A549 (cell line): ENCODE measurements at regions not wholly inside any gene's neighbourhood (a gene's known extent, or its start where the extent isn't known, plus 50 kb on each side); places are given as distances from the start of the nearest gene placed in this dataset.
"Not testable (repeated sequence)": the region's sequence is repeated elsewhere in the genome, so short reads cannot be mapped to it uniquely, and the experiment has no call there.

Experiments
- ATAC-seq, 2 experiments: fragments of 200-7000 bp in 1 of 2; fragments of >200 bp in 1 of 2; cut with Nextera tagmentation in 1 of 2; cut with Tn5 transposase in 1 of 2; 3 replicates each; pipeline versions ENCODE4 v1.8.0 to v1.9.1; 2018 to 2020; ENCODE audit warnings: mild to moderate bottlenecking in 1 of 2, moderate library complexity in 1 of 2
- CTCF ChIA-PET: fragments of 300-600 bp; sonication (Branson Sonifier 250); formaldehyde crosslinking; extraction: SDS; loops from one replicate; lab custom pipeline; 2021; ENCODE audit warnings: antibody characterized with exemption, inconsistent platforms; lab: Yijun Ruan, JAX
- POLR2A ChIA-PET: fragments of 350-600 bp; formaldehyde crosslinking; extraction: SDS; loops from one replicate; lab custom pipeline; 2021; ENCODE audit warnings: antibody characterized with exemption, inconsistent platforms; lab: Yijun Ruan, JAX
- DNase-seq, 2 experiments: peaks; one replicate each; pipeline versions ENCODE4 v3.0.0 to v3.0.0-alpha.2; 2011 to 2016; ENCODE audit warnings: low read depth in 1 of 2, low spot score in 1 of 2
- FAIRE-seq: peaks from 2 replicates; lab custom pipeline; 2011; peaks lifted over from hg19 to GRCh38; lab: Jason Lieb, UNC
- H3K27ac ChIP-seq, 2 experiments: fragments of >200 bp; sonication (Bioruptor Twin); formaldehyde crosslinking; 3 replicates each; pipeline ENCODE4 v1.5.1; 2016 to 2017
- H3K4me1 ChIP-seq: fragments of >200 bp; sonication (Bioruptor Twin); formaldehyde crosslinking; 3 replicates; pipeline ENCODE4 v1.6.1; 2016
- H3K4me2 ChIP-seq: fragments of >200 bp; sonication (Bioruptor Twin); formaldehyde crosslinking; 3 replicates; pipeline ENCODE4 v1.6.1; 2016
- H3K4me3 ChIP-seq: fragments of >200 bp; sonication (Bioruptor Twin); formaldehyde crosslinking; 3 replicates; pipeline ENCODE4 v1.5.1; 2016
- H3K9me3 ChIP-seq: fragments of >200 bp; sonication (Bioruptor Twin); formaldehyde crosslinking; 3 replicates; pipeline ENCODE4 v1.6.1; 2016
- BHLHE40 ChIP-seq: IDR thresholded peaks from 2 replicates; pipeline ENCODE4 v1.6.1; 2012; ENCODE audit warnings: low read depth, low read length, inconsistent platforms
- FOSL2 ChIP-seq, 2 experiments: fragments of 450-650 bp in 1 of 2; fragments of >200 bp in 1 of 2; sonication (Bioruptor Twin) in 1 of 2; formaldehyde crosslinking; IDR thresholded peaks; 2 replicates each; pipeline versions ENCODE4 v1.5.0 to v1.6.1; 2016 to 2020; ENCODE audit warnings: mild to moderate bottlenecking in 1 of 2, moderate library complexity in 1 of 2
- FOXS1 ChIP-seq: fragments of 250-450 bp; sonication (Bioruptor Pico); IDR thresholded peaks from 2 replicates; pipeline ENCODE4 v1.5.0; 2020; ENCODE audit warnings: mild to moderate bottlenecking, moderate library complexity
- GATA3 ChIP-seq: IDR thresholded peaks from 2 replicates; pipeline ENCODE4 v1.6.1; 2012; ENCODE audit warnings: borderline replicate concordance
- HOXB13 ChIP-seq: fragments of 250-450 bp; sonication (Bioruptor Pico); IDR thresholded peaks from 2 replicates; pipeline ENCODE4 v1.5.0; 2020; ENCODE audit warnings: low read depth, mild to moderate bottlenecking, moderate library complexity
- JUN ChIP-seq, 2 experiments: fragments of >200 bp; sonication (Bioruptor Twin); formaldehyde crosslinking; IDR thresholded peaks; 2 replicates in 1 of 2; 3 replicates in 1 of 2; pipeline ENCODE4 v1.6.1; 2016 to 2017
- KDM1A ChIP-seq: fragments of 200-600 bp; sonication (generic); IDR thresholded peaks from 2 replicates; pipeline ENCODE4 v1.6.1; 2016; ENCODE audit warnings: low read depth, mild to moderate bottlenecking
- MAX ChIP-seq: IDR thresholded peaks from 2 replicates; pipeline ENCODE4 v1.6.1; 2012
- NFE2L2 ChIP-seq: fragments of 150-350 bp; conservative IDR thresholded peaks from 2 replicates; pipeline ENCODE4 v1.6.1; 2014; ENCODE audit warnings: low read length
- NR3C1 ChIP-seq: fragments of >200 bp; sonication (Bioruptor Twin); formaldehyde crosslinking; IDR thresholded peaks from 3 replicates; pipeline ENCODE4 v1.6.1; 2017
- PBX3 ChIP-seq: IDR thresholded peaks from 2 replicates; pipeline ENCODE4 v1.6.1; 2012
- RAD21 ChIP-seq, 2 experiments: fragments of >200 bp in 1 of 2; sonication (Bioruptor Twin) in 1 of 2; formaldehyde crosslinking in 1 of 2; IDR thresholded peaks in 1 of 2; conservative IDR thresholded peaks in 1 of 2; 2 replicates in 1 of 2; 3 replicates in 1 of 2; pipeline ENCODE4 v1.6.1; 2012 to 2018; ENCODE audit warnings: inconsistent platforms in 1 of 2
- RCOR1 ChIP-seq: fragments of 150-350 bp; IDR thresholded peaks from 2 replicates; pipeline ENCODE4 v1.6.1; 2014; ENCODE audit warnings: antibody characterized with exemption, low read length, low read depth
- SMC3 ChIP-seq: fragments of >200 bp; sonication (Bioruptor Twin); formaldehyde crosslinking; IDR thresholded peaks from 3 replicates; pipeline ENCODE4 v1.6.1; 2018; ENCODE audit warnings: inconsistent platforms
- SREBF2 ChIP-seq: fragments of 450-650 bp; IDR thresholded peaks from 2 replicates; pipeline ENCODE4 v1.6.1; 2014; ENCODE audit warnings: mild to moderate bottlenecking, moderate library complexity
- TP53 ChIP-seq: fragments of 250-450 bp; sonication (Bioruptor Pico); IDR thresholded peaks from 2 replicates; pipeline ENCODE4 v1.5.0; 2021; ENCODE audit warnings: mild to moderate bottlenecking, moderate library complexity
- ZNF302 ChIP-seq: fragments of 250-450 bp; sonication (Bioruptor Pico); IDR thresholded peaks from 2 replicates; pipeline ENCODE4 v1.9.0; 2021; ENCODE audit warnings: inconsistent platforms, mild to moderate bottlenecking, moderate library complexity
- WGBS: methylation state at CpG from one replicate; pipeline ENCODE4 v1.1.6; 2017; ENCODE audit errors: missing lambda C conversion rate; 5-methylcytosine and 5-hydroxymethylcytosine counted together
- TF ChIP-seq, protein P1 (sequence below): fragments of >200 bp; sonication (Bioruptor Twin); formaldehyde crosslinking; IDR thresholded peaks from 3 replicates; pipeline ENCODE4 v1.6.1; 2016

DNA sequence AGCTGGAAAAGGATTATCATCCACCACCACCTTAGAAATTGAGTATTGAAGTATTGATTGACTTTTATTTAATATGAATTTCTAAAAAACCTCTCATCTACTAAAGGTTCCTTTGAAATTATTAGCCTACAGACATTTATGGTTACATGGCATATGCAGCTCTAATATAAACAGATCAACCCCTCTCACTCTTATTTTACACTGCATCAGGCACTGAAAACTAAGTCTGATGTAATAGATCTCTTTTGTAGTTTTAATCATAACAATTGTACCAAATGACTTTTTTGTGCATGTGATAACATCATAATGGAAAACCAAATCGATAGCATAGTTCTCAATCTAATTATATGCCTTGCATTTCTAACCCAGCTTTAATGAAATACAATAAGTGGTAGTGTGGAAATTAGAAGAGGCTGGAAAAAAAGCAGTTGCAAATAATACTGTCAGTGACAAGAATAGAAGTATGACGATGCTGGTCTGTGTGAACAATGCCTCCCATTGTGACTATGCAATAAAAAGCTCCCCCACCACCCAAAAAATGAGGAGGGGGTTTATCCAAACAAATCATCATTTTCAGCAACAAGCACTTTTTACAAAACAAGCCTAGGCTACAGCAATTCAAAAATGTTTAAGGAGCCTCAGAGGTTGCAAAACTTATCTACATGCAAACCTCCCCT is 426.5 kb upstream of the NFIA start:
- no peak for ATAC-seq
- TF ChIP-seq SREBF2 (no peak), GATA3 (no peak), FOXS1 (CRISPR knock-in tag) (no peak), PBX3 (no peak), FOSL2 (IDR thresholded peaks at IDR 0.05) (no peak), FOSL2 (CRISPR knock-in tag; IDR thresholded peaks at IDR 0.05) (no peak), HOXB13 (no peak), NR3C1 (no peak), TP53 (CRISPR knock-in tag) (no peak)
- no peaks in the 10 kb centered on the region for H3K9me3 ChIP-seq
- ChIA-PET POLR2A (no interaction called here), CTCF (no interaction called here)
- no peak overlapping the region for H3K4me3 ChIP-seq
- H3K4me1 ChIP-seq: no peaks in the 10 kb centered on the region
- H3K27ac ChIP-seq: no peak overlapping the region
- FAIRE-seq: no peak
- H3K4me2 ChIP-seq: no peak overlapping the region
- DNase-seq: no peak
- WGBS: 2% methylated on average over 2 of the region's 2 CpGs

DNA sequence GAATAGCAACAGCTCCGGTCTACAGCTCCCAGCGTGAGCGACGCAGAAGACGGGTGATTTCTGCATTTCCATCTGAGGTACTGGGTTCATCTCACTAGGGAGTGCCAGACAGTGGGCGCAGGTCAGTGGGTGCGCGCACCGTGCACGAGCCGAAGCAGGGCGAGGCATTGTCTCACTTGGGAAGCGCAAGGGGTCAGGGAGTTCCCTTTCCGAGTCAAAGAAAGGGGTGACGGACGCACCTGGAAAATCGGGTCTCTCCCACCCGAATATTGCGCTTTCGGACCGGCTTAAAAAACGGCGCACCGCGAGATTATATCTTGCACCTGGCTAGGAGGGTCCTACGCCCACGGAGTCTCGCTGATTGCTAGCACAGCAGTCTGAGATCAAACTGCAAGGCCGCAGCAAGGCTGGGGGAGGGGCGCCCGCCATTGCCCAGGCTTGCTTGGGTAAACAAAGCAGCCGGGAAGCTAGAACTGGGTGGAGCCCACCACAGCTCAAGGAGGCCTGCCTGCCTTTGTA is 442.3 kb upstream of the NFIA start:
- FAIRE-seq, H3K9me3 ChIP-seq, POLR2A ChIA-PET, ATAC-seq, H3K4me2 ChIP-seq, CTCF ChIA-PET, H3K27ac ChIP-seq, DNase-seq, H3K4me3 ChIP-seq, H3K4me1 ChIP-seq: not testable (repeated sequence)
- 73% methylated on average over 23 of the region's 32 CpGs for WGBS

- no peak for FAIRE-seq
- ChIA-PET POLR2A (no interaction called here), CTCF (no interaction called here)
- no peak for ATAC-seq
- no peaks in the 10 kb centered on the region for H3K4me1 ChIP-seq
- H3K4me2 ChIP-seq: no peak overlapping the region
- H3K4me3 ChIP-seq: no peak overlapping the region
- no peak overlapping the region for H3K27ac ChIP-seq
- DNase-seq: no peak
- no peak for TF ChIP-seq ZNF302 (CRISPR knock-in tag)
- no peak for TF ChIP-seq BHLHE40
- no peak for TF ChIP-seq KDM1A
- TF ChIP-seq PBX3: no peak
- TF ChIP-seq, protein P1, sequence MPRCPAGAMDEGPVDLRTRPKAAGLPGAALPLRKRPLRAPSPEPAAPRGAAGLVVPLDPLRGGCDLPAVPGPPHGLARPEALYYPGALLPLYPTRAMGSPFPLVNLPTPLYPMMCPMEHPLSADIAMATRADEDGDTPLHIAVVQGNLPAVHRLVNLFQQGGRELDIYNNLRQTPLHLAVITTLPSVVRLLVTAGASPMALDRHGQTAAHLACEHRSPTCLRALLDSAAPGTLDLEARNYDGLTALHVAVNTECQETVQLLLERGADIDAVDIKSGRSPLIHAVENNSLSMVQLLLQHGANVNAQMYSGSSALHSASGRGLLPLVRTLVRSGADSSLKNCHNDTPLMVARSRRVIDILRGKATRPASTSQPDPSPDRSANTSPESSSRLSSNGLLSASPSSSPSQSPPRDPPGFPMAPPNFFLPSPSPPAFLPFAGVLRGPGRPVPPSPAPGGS: no peak
- no peak for TF ChIP-seq MAX
- TF ChIP-seq NFE2L2: no peak
- no peak for TF ChIP-seq SREBF2
- TF ChIP-seq RCOR1: no peak
- no peak for TF ChIP-seq SMC3
- TF ChIP-seq RAD21 (conservative IDR thresholded peaks at IDR 0.05 in 1 of 2, IDR thresholded peaks at IDR 0.05 in 1 of 2): no peak
- no peak for TF ChIP-seq JUN (IDR thresholded peaks at IDR 0.05)
- H3K9me3 ChIP-seq: no peaks in the 10 kb centered on the region
Observed at GRCh38 chr1:60639287-60639686, 443.1 kb upstream of the NFIA start.
